Breast epithelium (tissue), 4 donors: ENCODE measurements at regions not wholly inside any gene's neighbourhood (a gene's known extent, or its start where the extent isn't known, plus 50 kb on each side); places are given as distances from the start of the nearest gene placed in this dataset.

Experiments used
- DNase-seq, 2 donors: peaks; one replicate each; pipeline ENCODE4 v3.0.0-alpha.2; 2019; ENCODE audit warnings: low spot score in 2 of 2
- H3K27ac ChIP-seq, 2 donors: fragments of 200-600 bp; sonication (generic) in 1 of 2; one replicate each; pipeline ENCODE4 v1.5.1; 2016 to 2019; ENCODE audit warnings: mild to moderate bottlenecking in 1 of 2
- H3K27me3 ChIP-seq, 2 donors: fragments of 200-600 bp; sonication (generic) in 1 of 2; one replicate each; pipeline versions ENCODE4 v1.5.1 to v1.6.0; 2017 to 2019; ENCODE audit warnings: control low read depth in 1 of 2, mild to moderate bottlenecking in 1 of 2
- H3K36me3 ChIP-seq: fragments of 200-600 bp; one replicate; pipeline ENCODE4 v1.5.1; 2019
- H3K4me1 ChIP-seq, 2 donors: fragments of 200-600 bp; sonication (generic); one replicate each; pipeline ENCODE4 v1.5.1; 2016 to 2019; ENCODE audit warnings: control low read depth in 1 of 2
- H3K4me3 ChIP-seq, 3 donors: fragments of 200-600 bp; sonication (generic); 1 replicate in 2 of 3; 2 replicates in 1 of 3; pipeline ENCODE4 v1.5.1; 2016 to 2019; ENCODE audit warnings: mild to moderate bottlenecking in 3 of 3, moderate library complexity in 2 of 3
- H3K9me3 ChIP-seq, 2 donors: fragments of 200-600 bp; sonication (generic) in 1 of 2; one replicate each; pipeline ENCODE4 v1.5.1; 2016 to 2019; ENCODE audit warnings: control low read depth in 1 of 2
- POLR2A ChIP-seq: fragments of 450-650 bp; IDR thresholded peaks from one replicate; pipeline ENCODE4 v1.6.1; 2016; ENCODE audit warnings: antibody characterized with exemption, mild to moderate bottlenecking, moderate library complexity
- POLR2AphosphoS5 ChIP-seq, 3 donors: sonication (generic); formaldehyde crosslinking; IDR thresholded peaks; one replicate each; pipeline ENCODE4 v1.6.1; 2017; ENCODE audit warnings: antibody characterized with exemption in 3 of 3
- intact Hi-C: fragments of 100-400 bp; cut with DNase I; formaldehyde crosslinking; loops from one replicate; pipeline ENCODE4 v1.15.1; 2023; ENCODE audit warnings: low total_unique reads
- TF ChIP-seq, protein P1 (sequence below), 3 donors: fragments of 450-650 bp; IDR thresholded peaks; one replicate each; pipeline ENCODE4 v1.5.1; 2016 to 2017; ENCODE audit warnings: antibody characterized with exemption in 3 of 3, mild to moderate bottlenecking in 3 of 3, moderate library complexity in 3 of 3

DNA sequence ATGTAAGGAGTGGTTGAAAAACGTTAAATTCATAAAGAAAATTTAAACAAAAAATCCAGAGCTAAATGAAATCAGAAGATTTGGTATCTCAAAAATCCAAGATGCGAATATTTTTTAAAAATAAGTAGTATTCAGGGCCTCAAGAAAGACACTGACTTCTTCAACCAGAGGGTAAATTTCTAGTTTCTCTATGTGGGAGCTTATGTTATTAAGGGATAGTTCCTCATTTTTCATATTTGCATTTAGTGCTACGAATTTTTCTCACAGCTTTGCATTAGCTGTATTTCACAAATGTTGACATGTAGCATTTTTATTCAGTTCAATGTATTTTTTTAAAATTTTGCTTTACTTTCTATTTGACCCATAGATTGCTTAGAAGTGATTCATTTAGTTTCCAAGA, 454.7 kb downstream of the CBLN2 start:
- Histone ChIP-seq H3K4me1 (no peaks in the 10 kb centered on the region), H3K27me3 (no peaks in the 10 kb centered on the region), H3K27ac (no peak overlapping the region), H3K36me3 (no peaks in the 10 kb centered on the region), H3K4me3 (no peak overlapping the region), H3K9me3 (no peaks in the 10 kb centered on the region)
- no peak for DNase-seq
- intact Hi-C loops, result no loop called here
- TF ChIP-seq POLR2AphosphoS5 (IDR thresholded peaks at IDR 0.05) (no peak), POLR2A (no peak)
- TF ChIP-seq, protein P1, sequence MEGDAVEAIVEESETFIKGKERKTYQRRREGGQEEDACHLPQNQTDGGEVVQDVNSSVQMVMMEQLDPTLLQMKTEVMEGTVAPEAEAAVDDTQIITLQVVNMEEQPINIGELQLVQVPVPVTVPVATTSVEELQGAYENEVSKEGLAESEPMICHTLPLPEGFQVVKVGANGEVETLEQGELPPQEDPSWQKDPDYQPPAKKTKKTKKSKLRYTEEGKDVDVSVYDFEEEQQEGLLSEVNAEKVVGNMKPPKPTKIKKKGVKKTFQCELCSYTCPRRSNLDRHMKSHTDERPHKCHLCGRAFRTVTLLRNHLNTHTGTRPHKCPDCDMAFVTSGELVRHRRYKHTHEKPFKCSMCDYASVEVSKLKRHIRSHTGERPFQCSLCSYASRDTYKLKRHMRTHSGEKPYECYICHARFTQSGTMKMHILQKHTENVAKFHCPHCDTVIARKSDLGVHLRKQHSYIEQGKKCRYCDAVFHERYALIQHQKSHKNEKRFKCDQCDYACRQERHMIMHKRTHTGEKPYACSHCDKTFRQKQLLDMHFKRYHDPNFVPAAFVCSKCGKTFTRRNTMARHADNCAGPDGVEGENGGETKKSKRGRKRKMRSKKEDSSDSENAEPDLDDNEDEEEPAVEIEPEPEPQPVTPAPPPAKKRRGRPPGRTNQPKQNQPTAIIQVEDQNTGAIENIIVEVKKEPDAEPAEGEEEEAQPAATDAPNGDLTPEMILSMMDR (IDR thresholded peaks at IDR 0.05), result no peak

GRCh38 chr18:72086421-72086820, 457.7 kb downstream of the CBLN2 start:
- intact Hi-C loops, result no loop called here
- Histone ChIP-seq H3K4me3 (no peak overlapping the region), H3K27me3 (no peaks in the 10 kb centered on the region), H3K4me1 (no peaks in the 10 kb centered on the region), H3K9me3 (no peaks in the 10 kb centered on the region), H3K27ac (no peak overlapping the region), H3K36me3 (no peaks in the 10 kb centered on the region)
- no peak for DNase-seq
- no peak for TF ChIP-seq POLR2A
- TF ChIP-seq, protein P1 (IDR thresholded peaks at IDR 0.05), result peak in 2 of 3 donors; percentile 20 to 42

GRCh38 chr18:72075040-72075439, 469.1 kb downstream of the CBLN2 start:
- no peaks in the 10 kb centered on the region for H3K4me1 ChIP-seq
- no peaks in the 10 kb centered on the region for H3K9me3 ChIP-seq
- no peaks in the 10 kb centered on the region for H3K27me3 ChIP-seq
- no peak overlapping the region for H3K4me3 ChIP-seq
- TF ChIP-seq, protein P1 (IDR thresholded peaks at IDR 0.05), result no peak
- TF ChIP-seq POLR2AphosphoS5 (IDR thresholded peaks at IDR 0.05), result no peak
- no peak for TF ChIP-seq POLR2A
- DNase-seq, result no peak
- no peaks in the 10 kb centered on the region for H3K36me3 ChIP-seq
- intact Hi-C loops, result no loop called here
- H3K27ac ChIP-seq, result no peak overlapping the region

DNA sequence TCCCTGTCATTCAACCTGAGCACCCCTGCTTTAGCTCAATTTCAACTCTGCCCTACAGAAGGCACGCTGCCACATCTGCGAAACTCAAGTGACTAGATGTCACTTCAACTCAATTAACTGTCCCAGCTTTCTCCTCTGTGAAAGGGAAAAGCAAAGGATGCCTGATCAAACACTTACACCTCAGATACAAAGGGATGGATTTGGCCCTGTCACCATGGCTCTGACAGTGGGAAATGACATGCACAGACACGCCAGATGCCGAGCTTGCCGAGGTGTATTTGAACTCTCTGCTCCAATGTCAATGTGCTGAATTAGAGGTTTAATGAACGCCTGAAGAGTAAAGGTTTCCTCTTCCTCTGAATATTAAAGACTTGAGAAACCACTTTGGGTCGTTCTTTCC, 481.1 kb downstream of the CBLN2 start:
- Histone ChIP-seq H3K27me3 (no peaks in the 10 kb centered on the region), H3K27ac (no peak overlapping the region), H3K9me3 (no peaks in the 10 kb centered on the region), H3K4me1 (no peaks in the 10 kb centered on the region), H3K36me3 (no peaks in the 10 kb centered on the region), H3K4me3 (no peak overlapping the region)
- TF ChIP-seq POLR2A (no peak), POLR2AphosphoS5 (IDR thresholded peaks at IDR 0.05) (no peak)
- TF ChIP-seq, protein P1 (IDR thresholded peaks at IDR 0.05), result no peak
- DNase-seq, result no peak
- intact Hi-C loops, result no loop called here

GRCh38 chr18:72058851-72059250, 485.3 kb downstream of the CBLN2 start:
- no peaks in the 10 kb centered on the region for H3K36me3 ChIP-seq

More at GRCh38 chr18:72058851-72059250, 485.3 kb downstream of the CBLN2 start:
- Histone ChIP-seq H3K4me1 (no peaks in the 10 kb centered on the region), H3K27me3 (no peaks in the 10 kb centered on the region), H3K4me3 (no peak overlapping the region), H3K9me3 (no peaks in the 10 kb centered on the region), H3K27ac (no peak overlapping the region)
- intact Hi-C loops, result no loop called here
- TF ChIP-seq POLR2AphosphoS5 (IDR thresholded peaks at IDR 0.05), result no peak
- TF ChIP-seq POLR2A, result no peak
- TF ChIP-seq, protein P1 (IDR thresholded peaks at IDR 0.05), result no peak
- DNase-seq, result no peak
